HEK293T (cell line): ENCODE measurements at regions not wholly inside any gene's neighbourhood (a gene's known extent, or its start where the extent isn't known, plus 50 kb on each side); places are given as distances from the start of the nearest gene placed in this dataset.

Experiments used
- CTCF ChIA-PET: fragments of 350-600 bp; formaldehyde crosslinking; extraction: SDS; loops from one replicate; lab custom pipeline; 2021; ENCODE audit warnings: antibody characterized with exemption, inconsistent platforms; lab: Yijun Ruan, JAX
- POLR2A ChIA-PET: fragments of 350-600 bp; formaldehyde crosslinking; extraction: SDS; loops from one replicate; lab custom pipeline; 2020; ENCODE audit warnings: antibody characterized with exemption, inconsistent platforms; lab: Yijun Ruan, JAX
- DNase-seq: peaks from one replicate; pipeline ENCODE4 v3.0.0; 2012; ENCODE audit warnings: mixed read lengths; ENCODE audit errors: extremely low spot score
- ARNT ChIP-seq: fragments of 450-650 bp; IDR thresholded peaks from 2 replicates; pipeline ENCODE4 v1.6.1; 2017; ENCODE audit warnings: mild to moderate bottlenecking
- BHLHE40 ChIP-seq: fragments of 450-650 bp; IDR thresholded peaks from 2 replicates; pipeline ENCODE4 v1.6.1; 2016; ENCODE audit warnings: mild to moderate bottlenecking, moderate library complexity, borderline replicate concordance
- CTBP1 ChIP-seq: fragments of 450-650 bp; IDR thresholded peaks from 2 replicates; pipeline ENCODE4 v1.6.1; 2016; ENCODE audit warnings: borderline replicate concordance
- ELF4 ChIP-seq: fragments of 450-650 bp; IDR thresholded peaks from 2 replicates; pipeline ENCODE4 v1.6.1; 2017; ENCODE audit warnings: antibody characterized with exemption
- FOXA1 ChIP-seq: fragments of 450-650 bp; IDR thresholded peaks from 2 replicates; pipeline ENCODE4 v1.6.1; 2016; ENCODE audit warnings: mild to moderate bottlenecking
- FOXK2 ChIP-seq: fragments of 450-650 bp; IDR thresholded peaks from 2 replicates; pipeline ENCODE4 v1.6.1; 2016; ENCODE audit warnings: mild to moderate bottlenecking
- FOXM1 ChIP-seq: fragments of 450-650 bp; IDR thresholded peaks from 2 replicates; pipeline ENCODE4 v1.6.1; 2017; ENCODE audit warnings: mild to moderate bottlenecking, borderline replicate concordance
- HDGF ChIP-seq: fragments of 450-650 bp; IDR thresholded peaks from 2 replicates; pipeline ENCODE4 v1.6.1; 2017; ENCODE audit warnings: antibody characterized with exemption, borderline replicate concordance
- L3MBTL2 ChIP-seq: fragments of 450-650 bp; conservative IDR thresholded peaks from 2 replicates; pipeline ENCODE4 v1.6.1; 2016; ENCODE audit warnings: mild to moderate bottlenecking
- LEF1 ChIP-seq: fragments of 450-650 bp; IDR thresholded peaks from 2 replicates; pipeline ENCODE4 v1.6.1; 2017; ENCODE audit warnings: mild to moderate bottlenecking, borderline replicate concordance
- NFRKB ChIP-seq: fragments of 450-650 bp; IDR thresholded peaks from 2 replicates; pipeline ENCODE4 v1.6.1; 2016; ENCODE audit warnings: mild to moderate bottlenecking, moderate library complexity
- SP1 ChIP-seq: fragments of 450-650 bp; IDR thresholded peaks from 2 replicates; pipeline ENCODE4 v1.6.1; 2017
- SUZ12 ChIP-seq: fragments of 450-650 bp; IDR thresholded peaks from 2 replicates; pipeline ENCODE4 v1.6.1; 2016; ENCODE audit warnings: mild to moderate bottlenecking
- TARDBP ChIP-seq: fragments of 450-650 bp; IDR thresholded peaks from 2 replicates; pipeline ENCODE4 v1.6.1; 2016
- ZNF384 ChIP-seq: fragments of 450-650 bp; IDR thresholded peaks from 2 replicates; pipeline ENCODE4 v1.6.1; 2016
- TF ChIP-seq, protein P1 (sequence below): fragments of 450-650 bp; IDR thresholded peaks from 2 replicates; pipeline ENCODE4 v1.6.1; 2016

- DNase-seq: no peak
- ChIA-PET POLR2A (no interaction called here), CTCF (no interaction called here)
- TF ChIP-seq BHLHE40 (no peak), FOXA1 (no peak), ELF4 (no peak), TARDBP (no peak), HDGF (no peak), SP1 (no peak), FOXK2 (no peak), CTBP1 (no peak), ZNF384 (no peak), SUZ12 (no peak)
- TF ChIP-seq, protein P1, sequence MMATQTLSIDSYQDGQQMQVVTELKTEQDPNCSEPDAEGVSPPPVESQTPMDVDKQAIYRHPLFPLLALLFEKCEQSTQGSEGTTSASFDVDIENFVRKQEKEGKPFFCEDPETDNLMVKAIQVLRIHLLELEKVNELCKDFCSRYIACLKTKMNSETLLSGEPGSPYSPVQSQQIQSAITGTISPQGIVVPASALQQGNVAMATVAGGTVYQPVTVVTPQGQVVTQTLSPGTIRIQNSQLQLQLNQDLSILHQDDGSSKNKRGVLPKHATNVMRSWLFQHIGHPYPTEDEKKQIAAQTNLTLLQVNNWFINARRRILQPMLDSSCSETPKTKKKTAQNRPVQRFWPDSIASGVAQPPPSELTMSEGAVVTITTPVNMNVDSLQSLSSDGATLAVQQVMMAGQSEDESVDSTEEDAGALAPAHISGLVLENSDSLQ: no peak
Observed at GRCh38 chrX:22534643-22535042, 261.9 kb downstream of the CBLL2 start.

- no peak for DNase-seq
- TF ChIP-seq FOXA1 (no peak), ZNF384 (no peak), SUZ12 (no peak), TARDBP (no peak)
- CTCF ChIA-PET: no interaction called here
- POLR2A ChIA-PET: no interaction called here
Observed at GRCh38 chrX:22536746-22537304, 264.1 kb downstream of the CBLL2 start.

DNA sequence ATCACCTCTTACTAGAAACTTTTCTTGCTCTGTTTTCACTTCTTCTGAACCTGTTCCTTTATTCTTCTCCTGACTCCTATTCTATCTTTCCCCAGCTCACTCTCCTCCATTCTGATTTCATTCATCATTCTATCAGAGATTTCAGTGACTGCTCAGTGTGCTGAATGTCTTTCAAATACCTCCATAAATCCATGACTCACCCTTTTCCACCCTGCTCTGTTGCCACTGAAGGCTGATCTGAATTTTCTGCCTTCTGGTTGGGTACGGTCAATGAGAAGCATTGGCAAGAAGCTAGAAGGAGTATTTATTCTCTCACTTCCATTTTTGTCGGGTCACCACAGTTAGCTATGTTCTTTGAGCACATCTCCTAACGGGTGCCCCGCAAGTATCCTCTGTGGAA is 265.9 kb downstream of the CBLL2 start:
- TF ChIP-seq HDGF: no peak
- ChIA-PET POLR2A (no interaction called here), CTCF (no interaction called here)
- DNase-seq: no peak

DNA sequence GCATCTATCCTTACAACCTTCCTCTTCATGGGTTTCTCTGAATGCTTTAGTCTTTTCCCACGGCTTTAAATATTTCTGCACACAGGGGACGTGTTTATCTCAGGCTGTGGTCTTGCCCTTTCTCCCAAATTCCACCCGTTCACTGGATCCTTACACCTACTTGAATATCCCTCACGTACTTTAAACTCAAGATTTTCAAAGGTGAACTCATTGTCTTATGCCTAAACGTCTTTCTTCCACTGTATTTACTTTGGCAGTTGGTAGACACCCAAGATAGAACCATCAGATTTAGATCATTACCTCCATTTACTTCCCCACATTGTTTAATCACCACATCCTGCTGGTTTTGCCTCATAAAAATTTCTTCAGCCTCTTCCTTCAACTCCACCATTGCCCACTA is 269.2 kb downstream of the CBLL2 start:
- TF ChIP-seq SUZ12 (no peak), FOXA1 (no peak), FOXK2 (no peak), BHLHE40 (no peak), LEF1 (no peak), HDGF (no peak), CTBP1 (no peak), ARNT (no peak), ZNF384 (no peak), ELF4 (no peak), SP1 (no peak), TARDBP (no peak)
- TF ChIP-seq, protein P1: no peak
- DNase-seq: no peak
- POLR2A ChIA-PET: no interaction called here
- CTCF ChIA-PET: no interaction called here

- CTCF ChIA-PET: no interaction called here
Observed at GRCh38 chrX:22542641-22543040, 269.9 kb downstream of the CBLL2 start.

GRCh38 chrX:22559506-22559905 is 286.8 kb downstream of the CBLL2 start:
- POLR2A ChIA-PET: no interaction called here
- CTCF ChIA-PET: no interaction called here

More at GRCh38 chrX:22542641-22543040, 269.9 kb downstream of the CBLL2 start:
- POLR2A ChIA-PET: no interaction called here
- no peak for TF ChIP-seq ZNF384
- no peak for TF ChIP-seq ARNT
- no peak for TF ChIP-seq TARDBP
- no peak for TF ChIP-seq BHLHE40
- TF ChIP-seq ELF4: no peak
- no peak for TF ChIP-seq FOXM1
- no peak for DNase-seq

GRCh38 chrX:22575161-22575845 is 302.6 kb downstream of the CBLL2 start:
- no peak for DNase-seq
- ChIA-PET POLR2A (no interaction called here), CTCF (no interaction called here)
- TF ChIP-seq, protein P1: no peak
- TF ChIP-seq FOXK2 (no peak), L3MBTL2 (no peak)

More at GRCh38 chrX:22559506-22559905, 286.8 kb downstream of the CBLL2 start:
- DNase-seq: no peak
- TF ChIP-seq NFRKB (no peak), HDGF (no peak), FOXA1 (no peak), BHLHE40 (no peak), ELF4 (no peak), ARNT (no peak), FOXM1 (no peak), ZNF384 (no peak), CTBP1 (no peak), SUZ12 (no peak), LEF1 (no peak), L3MBTL2 (no peak), TARDBP (no peak), SP1 (no peak), FOXK2 (no peak)
- TF ChIP-seq, protein P1: no peak
